BE2C (cell line): ENCODE measurements at regions not wholly inside any gene's neighbourhood (a gene's known extent, or its start where the extent isn't known, plus 50 kb on each side); places are given as distances from the start of the nearest gene placed in this dataset.

Experiments
- DNase-seq: peaks from one replicate; pipeline ENCODE4 v3.0.0-alpha.2; 2020
- H3K27me3 ChIP-seq: fragments of 250-450 bp; sonication (Bioruptor Pico); 2 replicates; pipeline ENCODE4 v1.5.1; 2020; ENCODE audit warnings: mild to moderate bottlenecking
- H3K36me3 ChIP-seq: fragments of 250-450 bp; sonication (Bioruptor Pico); 2 replicates; pipeline ENCODE4 v1.5.1; 2020; ENCODE audit warnings: mild to moderate bottlenecking
- H3K4me1 ChIP-seq: fragments of 250-450 bp; sonication (Bioruptor Pico); 2 replicates; pipeline ENCODE4 v1.5.1; 2020
- H3K4me3 ChIP-seq: 2 replicates; pipeline ENCODE4 v1.5.1; 2011; ENCODE audit warnings: low read depth, low read length
- H3K9me3 ChIP-seq: fragments of 250-450 bp; sonication (Bioruptor Pico); 2 replicates; pipeline ENCODE4 v1.5.1; 2020
- TF ChIP-seq, protein P1 (sequence below): IDR thresholded peaks from 2 replicates; pipeline ENCODE4 v1.5.1; 2012; ENCODE audit warnings: mild to moderate bottlenecking, low read depth, low read length

DNA sequence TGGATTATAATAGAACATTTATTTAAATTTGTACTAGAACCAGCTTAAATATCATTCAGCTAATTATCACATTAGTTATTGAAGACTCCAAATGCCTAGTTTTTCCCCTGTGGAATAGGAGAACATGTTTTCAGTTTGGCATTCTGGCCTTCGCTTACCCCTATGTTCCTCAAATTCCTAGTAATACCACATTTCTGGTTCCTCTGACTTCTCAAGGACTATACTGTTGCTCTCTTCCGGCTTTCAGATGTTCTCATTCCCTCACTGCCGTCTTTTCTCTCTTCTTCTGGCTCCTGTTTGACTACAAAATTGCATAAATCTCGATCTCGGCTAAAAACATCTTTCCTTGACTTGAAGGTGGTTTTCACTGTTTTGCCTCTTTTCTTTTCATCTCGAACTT, 71.8 kb upstream of the KHDRBS2 start:
- Histone ChIP-seq H3K4me3 (no peak overlapping the region), H3K36me3 (no peaks in the 10 kb centered on the region), H3K4me1 (no peaks in the 10 kb centered on the region), H3K9me3 (no peaks in the 10 kb centered on the region), H3K27me3 (no peaks in the 10 kb centered on the region)
- TF ChIP-seq, protein P1, sequence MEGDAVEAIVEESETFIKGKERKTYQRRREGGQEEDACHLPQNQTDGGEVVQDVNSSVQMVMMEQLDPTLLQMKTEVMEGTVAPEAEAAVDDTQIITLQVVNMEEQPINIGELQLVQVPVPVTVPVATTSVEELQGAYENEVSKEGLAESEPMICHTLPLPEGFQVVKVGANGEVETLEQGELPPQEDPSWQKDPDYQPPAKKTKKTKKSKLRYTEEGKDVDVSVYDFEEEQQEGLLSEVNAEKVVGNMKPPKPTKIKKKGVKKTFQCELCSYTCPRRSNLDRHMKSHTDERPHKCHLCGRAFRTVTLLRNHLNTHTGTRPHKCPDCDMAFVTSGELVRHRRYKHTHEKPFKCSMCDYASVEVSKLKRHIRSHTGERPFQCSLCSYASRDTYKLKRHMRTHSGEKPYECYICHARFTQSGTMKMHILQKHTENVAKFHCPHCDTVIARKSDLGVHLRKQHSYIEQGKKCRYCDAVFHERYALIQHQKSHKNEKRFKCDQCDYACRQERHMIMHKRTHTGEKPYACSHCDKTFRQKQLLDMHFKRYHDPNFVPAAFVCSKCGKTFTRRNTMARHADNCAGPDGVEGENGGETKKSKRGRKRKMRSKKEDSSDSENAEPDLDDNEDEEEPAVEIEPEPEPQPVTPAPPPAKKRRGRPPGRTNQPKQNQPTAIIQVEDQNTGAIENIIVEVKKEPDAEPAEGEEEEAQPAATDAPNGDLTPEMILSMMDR = no peak
- DNase-seq = no peak

DNA sequence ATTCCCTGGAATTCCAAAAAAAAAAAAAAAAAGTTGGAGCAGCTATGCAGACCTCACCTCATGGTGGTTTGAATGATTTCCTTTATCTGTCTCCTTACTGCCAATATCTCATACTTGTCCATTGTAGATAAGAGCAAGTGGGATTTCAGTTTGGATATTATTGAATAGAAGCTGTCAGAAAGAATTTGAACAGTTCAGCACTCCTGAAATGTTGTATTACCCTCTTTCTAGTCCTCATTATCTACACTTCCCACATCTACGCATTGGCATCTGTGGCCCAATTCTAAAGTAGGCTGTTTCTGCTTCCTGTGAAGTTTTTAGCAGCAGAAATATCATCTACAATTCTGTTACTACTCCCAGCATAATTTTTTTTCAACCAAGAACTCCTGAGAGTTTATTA, 68.2 kb upstream of the KHDRBS2 start:
- H3K9me3 ChIP-seq = no peaks in the 10 kb centered on the region
- H3K4me3 ChIP-seq = no peak overlapping the region
- TF ChIP-seq, protein P1 = no peak
- no peaks in the 10 kb centered on the region for H3K4me1 ChIP-seq
- no peak for DNase-seq
- H3K36me3 ChIP-seq = no peaks in the 10 kb centered on the region
- no peaks in the 10 kb centered on the region for H3K27me3 ChIP-seq

GRCh38 chr6:62345962-62346689, 60.1 kb upstream of the KHDRBS2 start:
- Histone ChIP-seq H3K27me3 (no peaks in the 10 kb centered on the region), H3K4me3 (no peak overlapping the region), H3K36me3 (no peaks in the 10 kb centered on the region), H3K9me3 (no peaks in the 10 kb centered on the region; the same call in 1 of the 2 replicates), H3K4me1 (no peaks in the 10 kb centered on the region)
- DNase-seq = no peak
- TF ChIP-seq, protein P1 = no peak

DNA sequence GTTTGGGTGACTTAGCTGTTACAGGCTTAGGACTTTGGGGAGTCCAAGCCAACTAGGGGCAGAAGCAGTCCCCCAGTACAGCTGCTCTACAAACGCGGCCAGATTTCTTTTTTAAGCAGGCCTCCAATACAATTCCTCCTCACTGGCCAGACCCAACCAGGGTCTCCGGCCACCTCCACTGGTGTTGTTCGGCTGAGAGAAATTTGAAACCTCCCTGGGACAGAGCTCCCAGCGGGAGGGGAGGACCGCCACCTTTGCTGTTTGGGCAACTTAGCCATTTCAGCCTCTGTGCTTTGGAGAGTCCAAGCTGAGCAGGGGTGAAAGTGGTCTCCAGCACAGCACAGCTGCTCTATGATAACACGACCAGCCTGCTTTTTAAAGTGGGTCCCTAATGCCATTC, 59.4 kb upstream of the KHDRBS2 start:
- no peak overlapping the region for H3K4me3 ChIP-seq
- DNase-seq = no peak
- H3K4me1 ChIP-seq = no peaks in the 10 kb centered on the region
- no peaks in the 10 kb centered on the region for H3K27me3 ChIP-seq
- no peaks in the 10 kb centered on the region for H3K36me3 ChIP-seq
- H3K9me3 ChIP-seq = no peaks in the 10 kb centered on the region; the same call in 1 of the 2 replicates
- TF ChIP-seq, protein P1 = no peak

DNA sequence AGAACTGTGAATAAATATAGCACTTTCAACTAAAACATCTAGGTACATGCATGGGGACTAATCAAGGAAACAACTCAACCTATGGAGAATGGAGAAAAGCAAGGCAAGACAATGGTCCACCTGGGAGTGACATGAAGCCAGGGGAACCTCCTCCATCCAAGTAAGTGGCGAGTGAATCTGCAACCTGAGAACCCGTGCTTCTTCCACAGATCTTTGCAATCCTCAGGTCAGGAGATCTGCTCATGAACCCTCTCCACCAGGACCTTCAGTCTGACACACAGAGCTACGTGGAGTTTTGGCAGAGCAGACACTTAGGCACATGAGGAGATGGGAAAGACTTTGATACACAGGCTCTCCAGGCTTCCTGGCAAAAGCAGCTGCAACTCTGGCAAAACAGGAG, 58.8 kb upstream of the KHDRBS2 start:
- no peak for DNase-seq
- no peak overlapping the region for H3K4me3 ChIP-seq
- no peaks in the 10 kb centered on the region for H3K27me3 ChIP-seq
- H3K36me3 ChIP-seq = no peaks in the 10 kb centered on the region
- TF ChIP-seq, protein P1 = no peak
- H3K4me1 ChIP-seq = no peaks in the 10 kb centered on the region
- no peaks in the 10 kb centered on the region; the same call in 1 of the 2 replicates for H3K9me3 ChIP-seq

- TF ChIP-seq, protein P1 = no peak
These were observed 52.5 kb upstream of the KHDRBS2 start for GRCh38 chr6:62338477-62338876.

More at GRCh38 chr6:62338477-62338876, 52.5 kb upstream of the KHDRBS2 start:
- no peaks in the 10 kb centered on the region for H3K36me3 ChIP-seq
- DNase-seq = no peak
- peaks cover 5% of the 10 kb centered on the region for H3K9me3 ChIP-seq
- H3K4me1 ChIP-seq = no peaks in the 10 kb centered on the region
- no peaks in the 10 kb centered on the region for H3K27me3 ChIP-seq
- H3K4me3 ChIP-seq = no peak overlapping the region
